ENCODE measurements at regions not wholly inside any gene's neighbourhood (a gene's known extent, or its start where the extent isn't known, plus 50 kb on each side); places are given as distances from the start of the nearest gene placed in this dataset.

DNA sequence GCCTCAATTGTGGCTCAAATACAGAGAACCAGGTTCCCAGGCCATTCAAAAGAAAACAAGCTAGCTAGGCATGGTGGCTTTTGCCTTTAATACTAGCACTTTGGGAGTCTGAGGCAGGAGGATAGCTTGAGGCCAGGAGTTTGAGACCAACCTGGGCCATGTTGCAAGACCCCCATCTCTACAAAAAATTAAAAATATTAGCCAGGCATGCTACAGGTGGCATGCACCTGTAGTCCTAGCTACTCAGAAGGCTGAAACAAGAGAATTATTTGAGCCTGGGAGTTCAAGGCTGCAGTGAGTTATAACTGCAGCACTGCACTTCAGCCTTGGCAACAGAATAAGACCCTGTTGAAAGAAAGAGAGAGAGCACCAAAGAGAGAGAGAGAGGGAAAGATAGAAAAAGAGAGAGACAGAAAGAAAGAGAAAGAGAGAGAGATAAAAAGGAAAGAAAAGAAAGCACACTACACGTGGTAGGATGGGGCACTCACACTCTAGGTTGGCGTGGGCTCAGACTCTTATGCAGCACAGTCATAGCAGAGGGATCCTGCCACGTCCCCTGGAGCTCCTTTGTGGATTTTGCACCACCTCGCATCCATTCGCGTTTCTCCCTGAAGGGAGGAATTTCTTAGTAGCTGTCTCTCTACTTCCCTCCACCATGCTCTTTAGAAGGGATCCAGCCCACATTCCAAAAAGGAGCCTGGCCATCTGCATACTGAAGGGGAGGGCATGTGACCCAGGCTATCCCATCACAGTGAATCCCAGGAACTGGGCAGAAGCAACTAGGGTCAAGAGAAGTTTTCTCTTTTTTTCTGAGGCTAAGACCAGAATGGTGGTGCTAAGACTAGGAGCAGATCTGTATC, 789.9 kb downstream of the UQCRFS1 start:
- Histone ChIP-seq H3K9me1 (replicated peaks; ENCODE audit: control insufficient read depth, extremely low read depth, insufficient read depth, low read length) (no peaks in the 10 kb centered on the region), H2AFZ (ENCODE audit: low read depth, low read length) (no peak overlapping the region), H3K9me3 (replicated peaks; ENCODE audit: control insufficient read depth, insufficient read depth, low read length) (no peaks in the 10 kb centered on the region), H3K79me2 (ENCODE audit: control insufficient read depth, insufficient read depth, low read length) (no peaks in the 10 kb centered on the region), H3K4me2 (ENCODE audit: insufficient read depth, low read length) (no peak overlapping the region), H3K4me1 (ENCODE audit: control insufficient read depth, extremely low read depth, insufficient read depth, low read length) (no peaks in the 10 kb centered on the region), H3K27me3 (ENCODE audit: control insufficient read depth in 2 of 2, insufficient read depth in 2 of 2, low read length in 2 of 2) (no peaks in the 10 kb centered on the region), H3K4me3 (replicated peaks in 1 of 3; ENCODE audit: insufficient read depth in 1 of 3, low read depth in 1 of 3, low read length in 3 of 3) (no peak overlapping the region), H3K9ac (replicated peaks; ENCODE audit: extremely low read depth, insufficient read depth, low read length) (no peak overlapping the region), H3K36me3 (ENCODE audit: control insufficient read depth in 2 of 2, extremely low read depth in 1 of 2, insufficient read depth in 2 of 2, low read length in 2 of 2) (no peaks in the 10 kb centered on the region), H3K27ac (ENCODE audit: insufficient read depth, low read depth, low read length) (no peak overlapping the region), H4K20me1 (replicated peaks; ENCODE audit: control insufficient read depth, extremely low read depth, insufficient read depth, low read length) (no peaks in the 10 kb centered on the region)
- no peak for DNase-seq (ENCODE audit: low read depth, low spot score)
- BruUV-seq (replicated peaks): no TSS peak
- FAIRE-seq: no peak
- TF ChIP-seq FOS (IDR thresholded peaks at IDR 0.05; ENCODE audit: borderline replicate concordance, insufficient read depth, low read length) (no peak), EZH2 (IDR thresholded peaks at IDR 0.05; ENCODE audit: borderline replicate concordance, low read depth, low read length, severe bottlenecking) (no peak), POLR2A (IDR thresholded peaks at IDR 0.05; ENCODE audit: low read depth, low read length) (no peak), MYC (IDR thresholded peaks at IDR 0.05; ENCODE audit: low read depth, low read length) (no peak), JUN (IDR thresholded peaks at IDR 0.05; ENCODE audit: borderline replicate concordance, insufficient read depth, insufficient read length, low read depth) (no peak), POLR2AphosphoS5 (IDR thresholded peaks at IDR 0.05; ENCODE audit: insufficient read depth, low read depth, low read length) (no peak), GATA2 (IDR thresholded peaks at IDR 0.05; ENCODE audit: insufficient read depth, insufficient read length, low read depth, low read length) (no peak)
- TF ChIP-seq, protein P1, sequence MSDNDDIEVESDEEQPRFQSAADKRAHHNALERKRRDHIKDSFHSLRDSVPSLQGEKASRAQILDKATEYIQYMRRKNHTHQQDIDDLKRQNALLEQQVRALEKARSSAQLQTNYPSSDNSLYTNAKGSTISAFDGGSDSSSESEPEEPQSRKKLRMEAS (IDR thresholded peaks at IDR 0.05; ENCODE audit: insufficient read depth, insufficient read length): no peak
- TF ChIP-seq, protein P2, sequence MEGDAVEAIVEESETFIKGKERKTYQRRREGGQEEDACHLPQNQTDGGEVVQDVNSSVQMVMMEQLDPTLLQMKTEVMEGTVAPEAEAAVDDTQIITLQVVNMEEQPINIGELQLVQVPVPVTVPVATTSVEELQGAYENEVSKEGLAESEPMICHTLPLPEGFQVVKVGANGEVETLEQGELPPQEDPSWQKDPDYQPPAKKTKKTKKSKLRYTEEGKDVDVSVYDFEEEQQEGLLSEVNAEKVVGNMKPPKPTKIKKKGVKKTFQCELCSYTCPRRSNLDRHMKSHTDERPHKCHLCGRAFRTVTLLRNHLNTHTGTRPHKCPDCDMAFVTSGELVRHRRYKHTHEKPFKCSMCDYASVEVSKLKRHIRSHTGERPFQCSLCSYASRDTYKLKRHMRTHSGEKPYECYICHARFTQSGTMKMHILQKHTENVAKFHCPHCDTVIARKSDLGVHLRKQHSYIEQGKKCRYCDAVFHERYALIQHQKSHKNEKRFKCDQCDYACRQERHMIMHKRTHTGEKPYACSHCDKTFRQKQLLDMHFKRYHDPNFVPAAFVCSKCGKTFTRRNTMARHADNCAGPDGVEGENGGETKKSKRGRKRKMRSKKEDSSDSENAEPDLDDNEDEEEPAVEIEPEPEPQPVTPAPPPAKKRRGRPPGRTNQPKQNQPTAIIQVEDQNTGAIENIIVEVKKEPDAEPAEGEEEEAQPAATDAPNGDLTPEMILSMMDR (IDR thresholded peaks at IDR 0.05; ENCODE audit: extremely low read depth in 1 of 2, insufficient read depth in 1 of 2, low read depth in 1 of 2, low read length in 2 of 2): no peak
- dilution Hi-C loops (cut with MboI; ENCODE audit: extremely low pct_ligation_motif_present, low sequenced_read_pairs) (no loop called here), intact Hi-C loops (cut with micrococcal nuclease) (no loop called here)
- POLR2A ChIA-PET: no interaction called here
- CTCF ChIA-PET: no interaction called here

Data from endothelial cell of umbilical vein (primary cell).